Astrocyte (in vitro differentiated cells and primary cell): ENCODE measurements at regions not wholly inside any gene's neighbourhood (a gene's known extent, or its start where the extent isn't known, plus 50 kb on each side); places are given as distances from the start of the nearest gene placed in this dataset.

Source experiments
- DNase-seq: peaks from one replicate; pipeline ENCODE4 v3.0.0-alpha.2; 2010; ENCODE audit warnings: low read depth
- FAIRE-seq: peaks from 2 replicates; lab custom pipeline; 2011; peaks lifted over from hg19 to GRCh38; lab: Jason Lieb, UNC
- H2AFZ ChIP-seq: 2 replicates; pipeline ENCODE4 v1.6.0; 2012; ENCODE audit warnings: low read depth, low read length, inconsistent platforms
- H3K27ac ChIP-seq: 2 replicates; pipeline ENCODE4 v1.5.1; 2011; ENCODE audit warnings: low read depth, low read length, inconsistent platforms
- H3K27me3 ChIP-seq: 2 replicates; pipeline ENCODE4 v1.6.0; 2011; ENCODE audit warnings: low read length, inconsistent platforms; ENCODE audit not compliant: insufficient read depth
- H3K36me3 ChIP-seq: 2 replicates; pipeline ENCODE4 v1.5.1; 2011; ENCODE audit warnings: low read length, inconsistent platforms; ENCODE audit not compliant: insufficient read depth
- H3K4me1 ChIP-seq: 2 replicates; pipeline ENCODE4 v1.5.1; 2011; ENCODE audit warnings: low read length, inconsistent platforms; ENCODE audit not compliant: insufficient read depth
- H3K4me2 ChIP-seq: 2 replicates; pipeline ENCODE4 v1.6.0; 2012; ENCODE audit warnings: low read length, inconsistent platforms
- H3K4me3 ChIP-seq: 2 replicates; pipeline ENCODE4 v1.5.1; 2011; ENCODE audit warnings: low read depth, mild to moderate bottlenecking, low read length, inconsistent platforms; ENCODE audit not compliant: insufficient read depth
- H3K79me2 ChIP-seq: 2 replicates; pipeline ENCODE4 v1.6.0; 2012; ENCODE audit warnings: mild to moderate bottlenecking, low read length, inconsistent platforms; ENCODE audit not compliant: insufficient read depth
- H3K9ac ChIP-seq: 2 replicates; pipeline ENCODE4 v1.6.0; 2012; ENCODE audit warnings: mild to moderate bottlenecking, low read length, inconsistent platforms
- H3K9me3 ChIP-seq: 2 replicates; pipeline ENCODE4 v1.5.1; 2012; ENCODE audit warnings: low read depth, mild to moderate bottlenecking, low read length, inconsistent platforms; ENCODE audit not compliant: insufficient read depth
- H4K20me1 ChIP-seq: 2 replicates; pipeline ENCODE4 v1.6.0; 2012; ENCODE audit warnings: low read length, inconsistent platforms; ENCODE audit not compliant: insufficient read depth
- H3K27ac Mint-ChIP-seq: one replicate; pipeline ENCODE4 v1.8.0; 2021; ENCODE audit warnings: mild to moderate bottlenecking, mixed read lengths; ENCODE audit not compliant: unreplicated experiment
- H3K27me3 Mint-ChIP-seq: one replicate; pipeline ENCODE4 v1.8.0; 2021; ENCODE audit warnings: low read depth, mixed read lengths; ENCODE audit not compliant: unreplicated experiment
- H3K36me3 Mint-ChIP-seq: one replicate; pipeline ENCODE4 v1.8.0; 2021; ENCODE audit warnings: low read depth, mixed read lengths; ENCODE audit not compliant: unreplicated experiment
- H3K4me1 Mint-ChIP-seq: one replicate; pipeline ENCODE4 v1.8.0; 2021; ENCODE audit warnings: low read depth, mixed read lengths; ENCODE audit not compliant: unreplicated experiment
- H3K4me3 Mint-ChIP-seq: one replicate; pipeline ENCODE4 v1.8.0; 2021; ENCODE audit warnings: mild to moderate bottlenecking, moderate library complexity, mixed read lengths; ENCODE audit not compliant: unreplicated experiment
- H3K9me3 Mint-ChIP-seq: one replicate; pipeline ENCODE4 v1.8.0; 2021; ENCODE audit warnings: mild to moderate bottlenecking, mixed read lengths; ENCODE audit not compliant: unreplicated experiment
- CTCF ChIP-seq: IDR thresholded peaks from 2 replicates; pipeline ENCODE4 v1.5.1; 2011; ENCODE audit warnings: low read depth, mild to moderate bottlenecking, inconsistent platforms, low read length, moderate library complexity; ENCODE audit not compliant: insufficient read depth
- EZH2 ChIP-seq: IDR thresholded peaks from 2 replicates; pipeline ENCODE4 v1.6.1; 2012; ENCODE audit warnings: mild to moderate bottlenecking, low read length, inconsistent platforms; ENCODE audit not compliant: insufficient read depth

GRCh38 chr12:61911113-61911512 is 349.1 kb upstream of the USP15 start:
- Histone ChIP-seq H3K4me2 (no peak overlapping the region), H3K4me3 (no peak overlapping the region), H3K79me2 (no peaks in the 10 kb centered on the region), H3K4me1 (no peaks in the 10 kb centered on the region), H3K27ac (no peak overlapping the region), H4K20me1 (no peaks in the 10 kb centered on the region), H3K36me3 (no peaks in the 10 kb centered on the region), H3K9me3 (no peaks in the 10 kb centered on the region), H3K27me3 (no peaks in the 10 kb centered on the region), H3K9ac (no peak overlapping the region), H2AFZ (no peak overlapping the region)
- Mint-ChIP-seq H3K4me3 (no peak overlapping the region), H3K36me3 (no peaks in the 10 kb centered on the region), H3K4me1 (no peaks in the 10 kb centered on the region), H3K9me3 (peaks cover 5% of the 10 kb centered on the region), H3K27ac (no peak overlapping the region), H3K27me3 (no peaks in the 10 kb centered on the region)
- FAIRE-seq, result no peak
- no peak for DNase-seq
- TF ChIP-seq CTCF (no peak), EZH2 (no peak)

GRCh38 chr12:61915420-61915819 is 344.8 kb upstream of the USP15 start:
- Histone ChIP-seq H3K27me3 (no peaks in the 10 kb centered on the region), H3K9me3 (no peaks in the 10 kb centered on the region), H3K27ac (no peak overlapping the region), H3K4me2 (no peak overlapping the region), H4K20me1 (no peaks in the 10 kb centered on the region), H3K4me3 (no peak overlapping the region), H2AFZ (no peak overlapping the region), H3K36me3 (no peaks in the 10 kb centered on the region), H3K79me2 (no peaks in the 10 kb centered on the region), H3K9ac (no peak overlapping the region), H3K4me1 (no peaks in the 10 kb centered on the region)
- DNase-seq, result no peak
- Mint-ChIP-seq H3K9me3 (no peaks in the 10 kb centered on the region), H3K4me1 (peaks cover 2% of the 10 kb centered on the region), H3K27ac (no peak overlapping the region), H3K36me3 (no peaks in the 10 kb centered on the region), H3K27me3 (no peaks in the 10 kb centered on the region), H3K4me3 (no peak overlapping the region)
- FAIRE-seq, result no peak
- no peak for TF ChIP-seq CTCF
- TF ChIP-seq EZH2, result no peak

DNA sequence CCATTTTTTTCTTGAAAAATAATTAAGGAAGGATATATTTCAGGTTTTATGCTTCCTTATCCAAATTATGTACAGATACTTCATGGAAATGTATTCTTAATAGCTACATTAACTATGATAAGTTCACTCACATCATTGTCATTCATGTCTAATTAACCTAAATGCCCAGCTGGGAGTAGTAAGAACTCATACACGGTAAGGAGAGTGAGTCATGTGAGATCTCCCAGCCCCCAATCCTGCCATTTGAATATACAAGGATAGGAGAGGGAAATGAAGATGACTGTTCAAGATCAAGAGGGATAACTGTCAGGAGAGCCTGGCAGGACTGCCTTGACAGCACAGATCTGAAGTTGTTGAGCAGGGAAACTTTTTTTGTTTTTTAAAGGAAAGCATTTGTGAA is 343.4 kb upstream of the USP15 start:
- Mint-ChIP-seq H3K9me3 (no peaks in the 10 kb centered on the region), H3K36me3 (no peaks in the 10 kb centered on the region), H3K4me1 (peaks cover 2% of the 10 kb centered on the region), H3K4me3 (no peak overlapping the region), H3K27me3 (no peaks in the 10 kb centered on the region), H3K27ac (no peak overlapping the region)
- H3K79me2 ChIP-seq, result no peaks in the 10 kb centered on the region
- no peaks in the 10 kb centered on the region for H3K4me1 ChIP-seq
- H3K27ac ChIP-seq, result no peak overlapping the region
- no peak for FAIRE-seq
- TF ChIP-seq CTCF, result no peak
- no peak for TF ChIP-seq EZH2
- DNase-seq, result no peak
- no peak overlapping the region for H3K4me2 ChIP-seq
- no peak overlapping the region for H2AFZ ChIP-seq
- H3K9me3 ChIP-seq, result no peaks in the 10 kb centered on the region
- H3K9ac ChIP-seq, result no peak overlapping the region
- no peaks in the 10 kb centered on the region for H4K20me1 ChIP-seq
- H3K36me3 ChIP-seq, result no peaks in the 10 kb centered on the region
- H3K4me3 ChIP-seq, result no peak overlapping the region
- no peaks in the 10 kb centered on the region for H3K27me3 ChIP-seq
